IPS DF 6.9 (cell line): ENCODE measurements at regions not wholly inside any gene's neighbourhood (a gene's known extent, or its start where the extent isn't known, plus 50 kb on each side); places are given as distances from the start of the nearest gene placed in this dataset.
"Not testable (repeated sequence)": the region's sequence is repeated elsewhere in the genome, so short reads cannot be mapped to it uniquely, and the experiment has no call there.

Experiments used
- DNase-seq: peaks from one replicate; pipeline ENCODE4 v3.0.0-alpha.2; 2013; ENCODE audit warnings: low read depth, low spot score
- H3K27ac ChIP-seq: one replicate; pipeline ENCODE4 v1.5.1; 2013; ENCODE audit warnings: low read length, control low read depth
- H3K27me3 ChIP-seq: 2 replicates; pipeline ENCODE4 v1.6.1; 2013; ENCODE audit warnings: mild to moderate bottlenecking, low read length; ENCODE audit not compliant: control insufficient read depth, insufficient read depth
- H3K36me3 ChIP-seq: 2 replicates; pipeline ENCODE4 v1.6.1; 2013; ENCODE audit warnings: low read length; ENCODE audit not compliant: control insufficient read depth, insufficient read depth
- H3K4me1 ChIP-seq: 2 replicates; pipeline ENCODE4 v1.6.1; 2013; ENCODE audit warnings: low read length; ENCODE audit not compliant: control insufficient read depth, insufficient read depth
- H3K4me3 ChIP-seq: 2 replicates; pipeline ENCODE4 v1.5.1; 2013; ENCODE audit warnings: mild to moderate bottlenecking, low read length
- H3K9me3 ChIP-seq: 2 replicates; pipeline ENCODE4 v1.6.1; 2013; ENCODE audit warnings: low read length, inconsistent platforms; ENCODE audit not compliant: control insufficient read depth, insufficient read depth
- WGBS: extraction: QIAGEN DNeasy Blood & Tissue Kit; methylation state at CpG from one replicate; pipeline ENCODE4 v1.1.7; 2013; ENCODE audit warnings: mixed read lengths, missing lambda C conversion rate; ENCODE audit not compliant: insufficient read length, insufficient coverage; 5-methylcytosine and 5-hydroxymethylcytosine counted together

GRCh38 chr2:5022708-5023635 lies 669.2 kb upstream of the SOX11 start:
- not testable (repeated sequence) for H3K4me3 ChIP-seq, H3K27ac ChIP-seq, H3K4me1 ChIP-seq, H3K9me3 ChIP-seq, H3K27me3 ChIP-seq, DNase-seq, H3K36me3 ChIP-seq

GRCh38 chr2:5026571-5027234 lies 665.5 kb upstream of the SOX11 start:
- no peak for DNase-seq
- H3K9me3 ChIP-seq: no peaks in the 10 kb centered on the region; the same call in 1 of the 2 replicates
- no CpG with 5 or more reads among the region's 9 CpGs for WGBS
- no peaks in the 10 kb centered on the region for H3K27me3 ChIP-seq
- H3K27ac ChIP-seq: no peak overlapping the region
- no peak overlapping the region for H3K4me3 ChIP-seq
- no peaks in the 10 kb centered on the region for H3K4me1 ChIP-seq
- no peaks in the 10 kb centered on the region; the same call in 1 of the 2 replicates for H3K36me3 ChIP-seq

- H3K27me3 ChIP-seq: no peaks in the 10 kb centered on the region
- WGBS: no CpG with 5 or more reads among the region's 6 CpGs
- no peak for DNase-seq
- no peak overlapping the region for H3K27ac ChIP-seq
- H3K4me1 ChIP-seq: no peaks in the 10 kb centered on the region
- no peaks in the 10 kb centered on the region for H3K36me3 ChIP-seq
- H3K4me3 ChIP-seq: no peak overlapping the region
- H3K9me3 ChIP-seq: no peaks in the 10 kb centered on the region
Observed at GRCh38 chr2:5035057-5035488, 657.1 kb upstream of the SOX11 start.

GRCh38 chr2:5036256-5036655 lies 655.9 kb upstream of the SOX11 start:
- Histone ChIP-seq H3K27me3 (no peaks in the 10 kb centered on the region), H3K4me1 (no peaks in the 10 kb centered on the region), H3K27ac (no peak overlapping the region), H3K4me3 (no peak overlapping the region), H3K36me3 (no peaks in the 10 kb centered on the region), H3K9me3 (no peaks in the 10 kb centered on the region)
- no peak for DNase-seq
- WGBS: no CpG with 5 or more reads among the region's 4 CpGs

- H3K4me1 ChIP-seq: no peaks in the 10 kb centered on the region
- no peaks in the 10 kb centered on the region for H3K9me3 ChIP-seq
- no peak for DNase-seq
- WGBS: no CpG with 5 or more reads among the region's 6 CpGs
- H3K27ac ChIP-seq: no peak overlapping the region
- no peak overlapping the region for H3K4me3 ChIP-seq
- no peaks in the 10 kb centered on the region for H3K36me3 ChIP-seq
- no peaks in the 10 kb centered on the region for H3K27me3 ChIP-seq
Observed at GRCh38 chr2:5039241-5039975, 652.8 kb upstream of the SOX11 start.

- Histone ChIP-seq H3K36me3 (no peaks in the 10 kb centered on the region), H3K4me1 (no peaks in the 10 kb centered on the region), H3K9me3 (no peaks in the 10 kb centered on the region), H3K4me3 (no peak overlapping the region), H3K27me3 (no peaks in the 10 kb centered on the region), H3K27ac (no peak overlapping the region)
- WGBS: no CpG with 5 or more reads among the region's 3 CpGs
- no peak for DNase-seq
Observed at GRCh38 chr2:5040571-5040970, 651.6 kb upstream of the SOX11 start.

- DNase-seq: no peak
- WGBS: no CpG with 5 or more reads among the region's 2 CpGs
- H3K27me3 ChIP-seq: no peaks in the 10 kb centered on the region
- no peaks in the 10 kb centered on the region for H3K4me1 ChIP-seq
- no peaks in the 10 kb centered on the region for H3K36me3 ChIP-seq
- no peak overlapping the region for H3K27ac ChIP-seq
- no peak overlapping the region for H3K4me3 ChIP-seq
- no peaks in the 10 kb centered on the region for H3K9me3 ChIP-seq
Observed at GRCh38 chr2:5041501-5041900, 650.7 kb upstream of the SOX11 start.

GRCh38 chr2:5042666-5043440 lies 649.3 kb upstream of the SOX11 start:
- no peaks in the 10 kb centered on the region for H3K9me3 ChIP-seq
- no peaks in the 10 kb centered on the region for H3K4me1 ChIP-seq
- H3K36me3 ChIP-seq: no peaks in the 10 kb centered on the region
- DNase-seq: no peak
- no peak overlapping the region for H3K4me3 ChIP-seq
- no peak overlapping the region for H3K27ac ChIP-seq
- WGBS: no CpG with 5 or more reads among the region's 4 CpGs
- no peaks in the 10 kb centered on the region for H3K27me3 ChIP-seq

GRCh38 chr2:5051300-5051699 lies 640.9 kb upstream of the SOX11 start:
- Histone ChIP-seq H3K4me1 (no peaks in the 10 kb centered on the region), H3K27ac (no peak overlapping the region), H3K9me3 (no peaks in the 10 kb centered on the region), H3K4me3 (no peak overlapping the region), H3K36me3 (no peaks in the 10 kb centered on the region), H3K27me3 (no peaks in the 10 kb centered on the region)
- WGBS: no CpG with 5 or more reads among the region's 2 CpGs
- DNase-seq: no peak

- WGBS: no CpG with 5 or more reads among the region's 7 CpGs
Observed at GRCh38 chr2:5052905-5053304, 639.3 kb upstream of the SOX11 start.

More at GRCh38 chr2:5052905-5053304, 639.3 kb upstream of the SOX11 start:
- no peak for DNase-seq
- H3K27ac ChIP-seq: no peak overlapping the region
- no peaks in the 10 kb centered on the region for H3K27me3 ChIP-seq
- no peaks in the 10 kb centered on the region for H3K4me1 ChIP-seq
- H3K4me3 ChIP-seq: no peak overlapping the region
- no peaks in the 10 kb centered on the region for H3K9me3 ChIP-seq
- H3K36me3 ChIP-seq: no peaks in the 10 kb centered on the region
